Gastroesophageal sphincter (tissue), 4 donors: ENCODE measurements at regions not wholly inside any gene's neighbourhood (a gene's known extent, or its start where the extent isn't known, plus 50 kb on each side); places are given as distances from the start of the nearest gene placed in this dataset.

ENCODE experiments used
- ATAC-seq: fragments of 150-250 bp; one replicate; pipeline ENCODE4 v1.9.1; 2016; ENCODE audit warnings: mild to moderate bottlenecking, moderate library complexity
- H3K27ac ChIP-seq, 4 donors: fragments of 200-600 bp; sonication (generic) in 3 of 4; 1 replicate in 3 of 4; 2 replicates in 1 of 4; pipeline ENCODE4 v1.5.1; 2016 to 2019
- H3K27me3 ChIP-seq: fragments of 200-600 bp; sonication (generic); one replicate; pipeline ENCODE4 v1.5.1; 2019
- H3K36me3 ChIP-seq, 2 donors: fragments of 200-600 bp; sonication (generic); one replicate each; pipeline ENCODE4 v1.5.1; 2019; ENCODE audit warnings: control low read depth in 1 of 2
- H3K4me1 ChIP-seq, 3 donors: fragments of 200-600 bp; sonication (generic); 1 replicate in 2 of 3; 2 replicates in 1 of 3; pipeline ENCODE4 v1.5.1; 2016 to 2019; ENCODE audit warnings: control low read depth in 2 of 3
- H3K4me3 ChIP-seq, 2 donors: fragments of 200-600 bp; sonication (generic); one replicate each; pipeline ENCODE4 v1.5.1; 2019; ENCODE audit warnings: mild to moderate bottlenecking in 1 of 2, moderate library complexity in 1 of 2
- H3K9me3 ChIP-seq, 3 donors: fragments of 200-600 bp; sonication (generic); one replicate each; pipeline ENCODE4 v1.5.1; 2017 to 2019; ENCODE audit warnings: control low read depth in 2 of 3
- CTCF ChIP-seq, 4 experiments: fragments of 200-600 bp in 2 of 4; fragments of 450-650 bp in 2 of 4; sonication (generic) in 1 of 4; IDR thresholded peaks; one replicate each; pipeline ENCODE4 v1.5.1; 2017 to 2019; ENCODE audit warnings: antibody characterized with exemption in 4 of 4, mild to moderate bottlenecking in 2 of 4, moderate library complexity in 2 of 4
- EP300 ChIP-seq: sonication (generic); formaldehyde crosslinking; IDR thresholded peaks from one replicate; pipeline ENCODE4 v1.6.1; 2017; ENCODE audit warnings: antibody characterized with exemption, mild to moderate bottlenecking
- POLR2A ChIP-seq, 2 donors: fragments of 450-650 bp; IDR thresholded peaks; one replicate each; pipeline ENCODE4 v1.6.1; 2017; ENCODE audit warnings: antibody characterized with exemption in 2 of 2, mild to moderate bottlenecking in 2 of 2, moderate library complexity in 1 of 2
- POLR2AphosphoS5 ChIP-seq: sonication (generic); formaldehyde crosslinking; IDR thresholded peaks from one replicate; pipeline ENCODE4 v1.6.1; 2017; ENCODE audit warnings: antibody characterized with exemption
- WGBS, 2 donors: methylation state at CpG; one replicate each; pipeline ENCODE4 v1.1.5; 2018; ENCODE audit warnings: low coverage in 1 of 2; 5-methylcytosine and 5-hydroxymethylcytosine counted together

DNA sequence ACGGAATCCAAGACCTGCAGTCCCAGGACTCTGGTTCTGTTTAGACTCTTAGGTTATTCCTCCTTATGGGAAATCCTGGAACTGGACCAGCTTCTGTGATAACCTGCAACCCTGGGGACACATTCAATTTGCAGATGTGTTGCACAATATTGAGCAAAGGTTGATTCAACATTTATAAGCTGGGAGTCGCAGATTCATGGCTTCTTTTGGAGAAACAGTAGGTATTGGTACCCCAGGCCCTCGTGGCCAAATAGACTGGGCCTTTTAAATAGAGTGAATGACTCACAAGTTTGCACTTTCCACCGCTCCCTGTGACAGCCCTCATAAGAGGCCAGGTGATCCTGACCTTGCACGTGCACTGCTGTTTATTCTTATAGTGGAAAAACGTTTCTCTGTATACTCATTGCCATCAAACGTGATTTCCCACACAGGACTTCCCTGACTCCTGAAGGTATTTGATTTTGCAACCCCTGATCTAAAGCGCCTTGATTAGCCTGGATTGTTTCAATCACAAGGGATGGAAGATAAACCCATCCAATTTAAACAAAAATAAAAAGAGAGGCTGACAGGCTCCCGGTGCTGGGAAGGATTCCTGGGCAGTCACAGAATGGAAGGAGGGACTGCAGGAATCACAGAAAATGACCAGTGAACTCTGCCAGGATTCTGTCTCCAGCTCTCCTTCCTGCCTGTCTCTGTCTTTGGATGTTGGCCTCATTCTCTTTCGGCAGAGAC lies 98.0 kb downstream of the VCPKMT start:
- Histone ChIP-seq H3K27me3 (no peaks in the 10 kb centered on the region), H3K4me3 (no peak overlapping the region), H3K4me1 (peaks cover 0 to 21% (median 8%) of the 10 kb centered on the region in 3 donors), H3K27ac (peak overlapping the region in 3 of 4 donors; percentile 44 to 51 (median 46)), H3K9me3 (peaks cover 0 to 11% (median 0%) of the 10 kb centered on the region in 3 donors), H3K36me3 (no peaks in the 10 kb centered on the region)
- no peak for TF ChIP-seq POLR2A (IDR thresholded peaks at IDR 0.05)
- TF ChIP-seq CTCF (IDR thresholded peaks at IDR 0.05) = no peak
- TF ChIP-seq POLR2AphosphoS5 = peak; percentile 80
- peak; percentile 68 for ATAC-seq
- 17 to 41% methylated on average over 9 of the region's 10 CpGs for WGBS, 2 donors

DNA sequence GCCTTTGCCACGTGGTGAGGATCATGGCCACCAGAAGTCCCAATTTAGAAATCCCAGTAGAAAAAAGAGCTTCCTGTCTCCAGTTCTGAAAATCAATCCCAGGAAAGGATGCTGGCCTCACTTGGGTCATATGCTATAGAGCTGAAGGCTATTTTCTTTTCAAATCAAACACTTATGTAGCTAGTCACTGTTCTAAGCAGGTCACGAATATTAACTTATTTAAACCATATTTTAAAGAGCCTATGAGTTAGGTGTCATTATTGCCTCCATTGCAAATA lies 97.5 kb downstream of the VCPKMT start:
- Histone ChIP-seq H3K4me3 (no peak overlapping the region), H3K9me3 (peaks cover 0 to 11% (median 0%) of the 10 kb centered on the region in 3 donors), H3K36me3 (no peaks in the 10 kb centered on the region), H3K4me1 (peaks cover 0 to 26% (median 8%) of the 10 kb centered on the region in 3 donors), H3K27me3 (no peaks in the 10 kb centered on the region), H3K27ac (peak overlapping the region in 3 of 4 donors; percentile 44 to 51 (median 46))
- 50 to 73% methylated on average over 1 of the region's 2 CpGs for WGBS, 2 donors
- ATAC-seq = no peak
- TF ChIP-seq POLR2AphosphoS5 (no peak), POLR2A (IDR thresholded peaks at IDR 0.05) (no peak), EP300 (no peak)

- TF ChIP-seq EP300 (no peak), POLR2AphosphoS5 (no peak), CTCF (IDR thresholded peaks at IDR 0.05) (no peak), POLR2A (IDR thresholded peaks at IDR 0.05) (no peak)
- no peak for ATAC-seq
- H3K27ac ChIP-seq = no peak overlapping the region
- no peaks in the 10 kb centered on the region for H3K36me3 ChIP-seq
- peaks cover 0 to 36% (median 8%) of the 10 kb centered on the region in 3 donors for H3K4me1 ChIP-seq
- H3K27me3 ChIP-seq = no peaks in the 10 kb centered on the region
- peaks cover 0 to 11% (median 0%) of the 10 kb centered on the region in 3 donors for H3K9me3 ChIP-seq
- H3K4me3 ChIP-seq = no peak overlapping the region
Measured at GRCh38 chr14:50020184-50020583, 96.2 kb downstream of the VCPKMT start.

GRCh38 chr14:50020799-50021198 lies 95.6 kb downstream of the VCPKMT start:
- Histone ChIP-seq H3K9me3 (peaks cover 0 to 14% (median 0%) of the 10 kb centered on the region in 3 donors), H3K36me3 (no peaks in the 10 kb centered on the region), H3K4me1 (peaks cover 0 to 36% (median 8%) of the 10 kb centered on the region in 3 donors), H3K27ac (no peak overlapping the region), H3K4me3 (no peak overlapping the region), H3K27me3 (no peaks in the 10 kb centered on the region)
- TF ChIP-seq EP300 (no peak), POLR2AphosphoS5 (no peak), POLR2A (IDR thresholded peaks at IDR 0.05) (no peak), CTCF (IDR thresholded peaks at IDR 0.05) (no peak)
- no peak for ATAC-seq

DNA sequence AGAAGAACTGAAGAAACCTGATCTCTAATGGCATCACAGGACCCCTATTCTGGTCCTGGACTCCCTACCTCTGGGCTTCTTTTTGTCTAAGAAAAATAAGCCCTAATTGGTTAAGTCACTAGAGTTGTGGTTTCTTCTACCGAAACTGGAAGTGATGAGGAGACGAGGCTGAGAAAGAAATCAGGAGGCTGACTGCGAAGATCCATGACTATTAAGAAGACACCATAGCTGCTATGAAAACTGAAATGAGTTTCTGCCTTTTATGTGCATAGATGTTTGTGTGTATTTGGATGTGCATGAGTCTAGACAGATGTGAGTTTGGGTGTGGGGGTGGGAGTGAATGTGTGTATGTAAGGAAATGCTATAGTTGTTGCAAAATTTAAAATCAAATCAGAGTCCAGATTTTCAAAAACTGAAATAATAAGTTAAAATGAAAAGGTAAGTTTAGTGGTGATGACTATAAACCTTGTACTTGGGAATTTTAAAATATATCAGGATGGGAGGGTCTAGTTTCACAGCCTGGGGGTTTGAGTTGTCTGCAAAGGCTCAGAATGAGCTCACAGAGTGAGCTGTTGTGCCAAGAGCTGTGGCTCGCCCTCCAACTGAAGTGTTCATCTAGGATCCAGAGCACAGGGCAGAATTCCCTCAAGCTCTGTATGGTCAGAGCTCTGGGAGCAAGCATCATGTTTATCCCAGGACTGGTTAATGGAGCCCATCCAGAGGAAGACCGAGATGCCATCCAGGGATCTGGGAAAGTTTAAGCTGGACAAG lies 94.9 kb downstream of the VCPKMT start:
- H3K9me3 ChIP-seq = peaks cover 0 to 19% (median 0%) of the 10 kb centered on the region in 3 donors
- H3K27me3 ChIP-seq = no peaks in the 10 kb centered on the region
- H3K36me3 ChIP-seq = no peaks in the 10 kb centered on the region
- H3K4me3 ChIP-seq = no peak overlapping the region
- H3K27ac ChIP-seq = no peak overlapping the region
- H3K4me1 ChIP-seq = peaks cover 0 to 36% (median 8%) of the 10 kb centered on the region in 3 donors
- no peak for ATAC-seq
- no peak for TF ChIP-seq EP300
- TF ChIP-seq CTCF (IDR thresholded peaks at IDR 0.05) = no peak
- TF ChIP-seq POLR2A (IDR thresholded peaks at IDR 0.05) = no peak
- no peak for TF ChIP-seq POLR2AphosphoS5
- WGBS, 2 donors = 73 to 100% methylated on average over 3 to 5 of the region's 5 CpGs
